ENCODE measurements at regions not wholly inside any gene's neighbourhood (a gene's known extent, or its start where the extent isn't known, plus 50 kb on each side); places are given as distances from the start of the nearest gene placed in this dataset.
"Not testable (repeated sequence)": the region's sequence is repeated elsewhere in the genome, so short reads cannot be mapped to it uniquely, and the experiment has no call there.

DNA sequence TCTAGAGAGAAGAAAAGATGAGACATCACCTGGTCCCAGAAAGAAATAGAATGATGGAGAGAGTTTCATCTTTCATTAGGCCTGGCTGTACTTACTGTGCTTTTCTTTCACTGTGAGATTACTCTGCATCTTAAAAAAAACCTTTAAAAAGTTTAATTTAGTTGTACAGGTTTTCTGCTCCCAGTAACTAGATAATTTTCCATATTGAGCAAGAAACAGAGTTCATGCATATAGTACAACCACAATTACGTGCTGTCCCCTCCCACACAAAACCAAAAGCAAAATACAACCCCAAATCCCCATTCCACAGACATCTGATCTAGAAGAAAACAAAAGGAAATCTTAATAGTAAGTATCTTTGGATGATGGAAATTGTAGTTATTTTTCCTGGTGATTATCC, 371.2 kb downstream of the SH2D1A start:
- no peak for DNase-seq

DNA sequence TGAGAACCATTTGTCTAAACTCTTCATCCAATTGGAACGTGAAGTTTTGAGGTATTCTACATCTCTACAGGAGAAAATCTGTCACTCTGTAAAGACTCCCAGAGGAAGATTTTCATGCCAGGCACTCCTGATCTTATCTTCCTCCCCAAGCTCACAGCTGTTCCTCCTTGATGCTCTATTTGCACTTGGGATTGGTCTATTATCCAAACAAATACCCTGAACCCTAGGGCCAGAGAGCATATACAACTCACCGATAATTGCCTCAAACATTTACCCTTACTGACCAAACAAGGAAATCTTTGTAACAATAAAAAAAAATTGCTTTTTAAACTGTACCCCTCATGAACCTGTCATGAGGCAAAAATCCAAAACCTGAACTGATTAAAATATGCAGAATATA, 372.7 kb downstream of the SH2D1A start:
- DNase-seq: no peak

DNA sequence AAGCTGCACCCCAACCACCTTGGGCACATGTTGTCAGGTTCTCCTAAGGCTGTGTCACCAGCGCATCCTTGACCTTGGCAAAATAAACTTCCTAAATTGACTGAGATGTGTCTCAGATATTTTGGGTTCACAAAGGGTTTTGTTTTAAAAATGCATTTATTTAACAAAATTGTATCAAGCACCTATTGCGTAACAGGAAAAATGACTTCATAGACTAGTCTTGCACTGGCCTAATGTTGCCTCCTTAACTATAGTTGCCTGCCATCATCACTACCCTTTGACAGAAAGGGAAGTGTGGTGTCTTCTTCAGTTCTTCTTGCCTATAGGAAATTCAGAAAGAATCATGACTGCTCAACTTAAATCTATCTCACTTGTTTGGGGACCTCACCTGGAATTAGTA, 374.2 kb downstream of the SH2D1A start:
- DNase-seq: no peak

DNA sequence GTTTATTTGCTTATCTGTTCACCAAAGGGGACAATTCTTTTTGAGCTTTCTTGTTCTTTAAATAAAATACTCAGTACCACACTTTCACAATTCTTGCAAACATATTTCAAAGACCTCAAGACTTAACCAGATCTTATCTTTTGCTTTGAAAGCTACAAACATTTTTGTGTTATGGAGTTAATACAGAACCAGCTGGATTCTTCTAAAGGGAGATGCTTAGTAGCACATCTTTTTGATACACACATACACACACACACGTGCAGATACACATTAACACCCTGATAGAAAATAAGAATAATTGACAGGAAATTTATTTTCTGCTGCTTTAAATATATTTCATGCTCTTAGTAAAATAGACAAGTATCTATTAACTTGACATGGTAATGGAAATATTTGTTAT, 379.1 kb downstream of the SH2D1A start:
- DNase-seq: no peak

DNA sequence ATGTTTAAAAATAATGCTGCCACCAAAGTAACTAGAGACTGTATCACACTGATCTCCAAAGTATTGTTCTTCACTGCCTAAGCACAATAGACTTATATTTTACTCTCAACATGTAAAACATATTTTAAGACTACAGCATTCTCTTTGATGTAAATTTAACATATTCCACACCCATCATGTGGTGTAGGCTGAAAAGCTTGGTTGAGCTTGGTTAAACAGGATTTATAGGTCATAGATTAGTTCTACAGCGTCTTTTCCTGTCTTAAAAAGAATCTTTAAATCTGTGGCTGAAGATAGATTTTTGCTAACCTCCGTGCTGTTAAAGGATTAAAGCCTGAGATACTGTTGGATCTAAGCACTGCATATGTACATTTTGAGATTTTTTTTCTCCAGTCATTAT, 379.9 kb downstream of the SH2D1A start:
- no peak for DNase-seq

DNA sequence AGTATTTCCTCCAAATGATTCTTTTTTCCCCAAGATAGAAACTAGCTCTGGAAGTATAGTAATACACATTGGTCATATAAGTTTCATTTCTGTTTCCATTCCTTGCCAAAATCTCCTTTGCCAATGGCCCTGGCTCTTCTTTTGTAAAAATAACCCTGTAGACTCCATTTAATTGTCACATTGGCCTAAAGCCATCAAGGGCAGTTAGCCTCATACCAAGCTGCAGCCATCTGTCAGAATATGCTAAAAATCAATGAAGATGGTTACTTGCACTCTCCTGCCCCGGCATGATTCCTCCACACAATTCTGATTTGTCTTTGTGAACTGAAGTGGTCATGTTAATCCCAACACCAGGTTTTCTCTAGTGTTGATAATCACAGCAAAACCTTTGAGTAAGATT, 380.5 kb downstream of the SH2D1A start:
- no peak for DNase-seq

DNA sequence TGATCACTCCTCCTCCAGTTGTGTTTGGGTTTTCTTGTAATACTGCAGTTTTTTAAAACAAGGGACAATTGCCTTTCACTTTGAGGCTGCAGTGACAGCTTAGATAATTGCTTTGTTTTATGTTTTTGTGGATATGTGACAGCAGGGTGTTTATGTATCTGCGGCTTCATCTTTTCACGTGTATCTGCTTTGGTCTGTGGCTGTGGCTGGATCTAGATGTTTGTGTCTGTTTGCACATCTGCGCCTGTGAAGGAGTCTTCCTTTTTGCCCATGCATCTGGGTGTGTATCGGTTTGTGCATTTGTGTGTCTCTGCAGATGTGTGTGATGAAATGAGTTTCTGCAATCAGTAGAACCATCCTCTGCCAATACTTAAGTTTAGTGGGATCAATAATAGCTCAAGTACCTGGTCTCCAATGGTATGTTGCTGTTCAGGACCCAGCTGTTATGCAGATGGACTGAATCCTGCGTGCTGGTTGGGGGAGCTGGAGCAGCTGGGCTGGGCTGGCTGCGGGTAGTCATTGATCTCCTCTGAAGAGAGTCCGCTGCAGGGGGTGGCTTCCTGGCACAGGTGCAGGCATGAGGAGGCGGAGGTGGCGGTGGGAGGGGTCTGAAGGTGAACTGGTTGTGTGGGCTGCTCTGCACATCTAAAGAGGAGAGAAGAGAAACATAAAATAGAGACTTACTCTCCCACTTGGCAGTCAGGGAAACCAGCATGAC, 390.3 kb downstream of the SH2D1A start:
- peak; percentile 1 for DNase-seq

DNA sequence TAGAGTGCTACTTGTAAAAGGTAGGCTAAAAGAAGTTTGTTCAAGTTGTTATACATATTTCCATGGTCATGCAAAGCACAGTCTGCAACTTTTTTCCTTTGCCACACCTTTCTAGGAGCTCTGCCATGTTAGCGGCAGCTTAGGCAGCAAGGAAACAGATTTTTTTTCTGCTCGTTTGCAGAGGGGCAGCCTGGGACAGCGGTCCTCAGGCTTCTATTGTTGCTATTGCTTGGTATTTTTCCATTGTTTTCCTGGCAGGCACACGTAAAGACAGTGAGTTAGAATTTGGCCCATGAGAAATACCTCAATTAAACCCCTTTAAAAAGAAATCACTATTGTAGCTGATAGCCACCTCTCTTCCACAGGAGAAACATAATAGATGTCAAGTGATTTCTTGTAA, 391.4 kb downstream of the SH2D1A start:
- DNase-seq: no peak

DNA sequence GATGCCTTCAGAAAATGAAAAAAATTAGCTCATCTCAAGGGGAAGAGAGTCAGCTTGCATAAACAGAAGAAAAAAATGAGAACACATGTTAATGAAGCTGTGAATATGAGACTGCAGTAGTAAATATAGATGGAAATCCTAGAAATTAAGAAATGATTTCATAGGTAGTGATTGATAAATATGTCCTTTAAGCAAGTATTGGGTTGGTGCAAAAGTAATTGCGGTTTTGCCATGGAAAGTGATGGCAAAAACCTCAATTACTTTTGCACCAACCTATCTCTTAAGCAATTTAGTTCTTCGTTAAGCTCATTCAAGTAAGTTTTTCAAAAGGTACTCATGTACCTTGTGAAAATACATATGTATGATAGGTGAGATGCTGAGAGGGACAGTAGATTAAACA, 400.9 kb downstream of the SH2D1A start:
- no peak for DNase-seq

DNA sequence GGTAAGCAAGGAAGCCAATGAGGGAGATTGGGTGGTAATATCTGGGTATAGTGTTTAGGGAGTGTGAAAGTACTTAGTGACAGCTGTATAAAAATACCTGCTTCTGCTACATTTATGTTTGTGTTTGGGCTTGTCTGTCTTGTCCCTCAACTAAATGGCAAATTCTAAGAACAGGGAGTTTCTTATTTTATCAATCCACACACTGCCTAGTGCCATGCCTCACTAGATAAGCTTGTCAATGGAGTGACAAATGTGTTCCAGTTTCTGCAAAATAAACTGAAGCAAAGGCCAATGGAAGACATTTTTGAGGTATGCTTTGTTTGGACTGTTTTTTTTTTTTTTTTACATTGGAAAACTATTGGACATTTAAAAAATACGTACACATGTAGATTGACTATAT, 418.0 kb downstream of the SH2D1A start:
- DNase-seq: no peak

DNA sequence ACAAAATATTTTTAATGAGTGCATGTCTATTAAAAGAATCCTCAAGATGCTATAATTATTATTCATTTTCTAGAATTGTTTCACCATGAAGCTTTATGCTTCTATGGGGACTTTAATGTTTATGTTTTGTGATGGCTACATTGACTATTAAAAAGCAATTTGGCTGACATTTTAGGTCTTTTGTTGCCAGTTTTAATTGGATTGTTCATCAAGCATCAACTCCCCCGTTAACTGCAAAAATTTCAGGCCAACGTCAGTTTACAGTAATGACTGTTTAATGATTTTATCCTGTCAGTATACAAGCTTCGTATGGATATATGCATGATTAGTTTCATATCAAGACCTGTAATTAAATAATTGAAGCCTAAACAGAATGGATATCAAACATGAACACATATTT, 422.8 kb downstream of the SH2D1A start:
- DNase-seq: no peak

DNA sequence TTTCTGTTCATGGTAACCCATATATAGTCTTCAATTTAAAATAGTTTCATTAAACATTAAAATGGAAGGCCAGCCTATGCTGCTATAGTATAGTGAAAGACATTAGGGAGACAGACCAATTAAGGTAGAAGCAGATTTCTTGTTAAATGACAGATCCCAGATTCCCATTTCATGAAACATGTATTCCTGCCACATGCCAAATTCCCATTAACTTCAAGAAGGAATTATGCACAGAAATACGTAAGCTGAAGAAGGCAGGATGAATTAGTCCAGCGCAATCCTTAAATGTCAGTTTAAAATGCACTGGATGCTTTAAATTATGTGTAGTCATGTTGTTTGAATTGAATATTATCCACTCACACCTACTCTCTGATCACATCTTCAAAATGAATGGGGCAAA, 424.9 kb downstream of the SH2D1A start:
- no peak for DNase-seq

DNA sequence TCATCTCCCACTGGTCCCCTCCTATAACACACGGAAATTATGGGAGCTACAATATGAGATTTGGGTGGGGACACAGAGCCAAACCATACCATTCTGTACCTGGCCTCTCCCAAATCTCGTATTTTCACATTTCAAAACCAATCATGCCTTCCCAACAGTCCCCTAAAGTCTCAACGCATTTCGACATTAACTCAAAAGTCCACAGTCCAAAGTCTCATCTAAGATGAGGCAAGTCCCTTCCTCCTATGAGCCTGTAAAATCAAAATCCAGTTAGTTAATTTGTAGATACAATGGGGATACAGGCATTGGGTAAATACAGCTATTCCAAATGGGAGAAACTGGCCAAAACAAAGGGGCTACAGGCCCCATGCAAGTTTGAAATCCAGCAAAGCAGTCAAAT, 441.9 kb downstream of the SH2D1A start:
- not testable (repeated sequence) for DNase-seq

DNA sequence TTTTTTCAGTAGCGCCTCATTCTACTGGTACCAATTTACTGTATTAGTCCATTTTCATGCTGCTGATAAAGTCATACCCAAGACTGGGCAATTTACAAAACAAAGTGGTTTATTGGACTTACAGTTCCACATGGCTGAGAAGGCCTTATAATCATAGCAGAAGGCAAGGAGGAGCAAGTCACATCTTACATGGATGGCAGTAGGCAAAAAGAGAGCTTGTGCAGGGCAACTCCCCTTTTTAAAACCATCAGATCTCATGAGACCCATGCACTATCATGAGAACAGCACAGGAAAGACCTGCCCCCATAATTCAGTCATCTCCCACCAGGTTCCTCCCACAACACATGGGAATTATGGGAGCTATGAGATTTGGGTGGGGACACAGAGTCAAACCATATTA, 443.5 kb downstream of the SH2D1A start:
- DNase-seq: not testable (repeated sequence)

DNA sequence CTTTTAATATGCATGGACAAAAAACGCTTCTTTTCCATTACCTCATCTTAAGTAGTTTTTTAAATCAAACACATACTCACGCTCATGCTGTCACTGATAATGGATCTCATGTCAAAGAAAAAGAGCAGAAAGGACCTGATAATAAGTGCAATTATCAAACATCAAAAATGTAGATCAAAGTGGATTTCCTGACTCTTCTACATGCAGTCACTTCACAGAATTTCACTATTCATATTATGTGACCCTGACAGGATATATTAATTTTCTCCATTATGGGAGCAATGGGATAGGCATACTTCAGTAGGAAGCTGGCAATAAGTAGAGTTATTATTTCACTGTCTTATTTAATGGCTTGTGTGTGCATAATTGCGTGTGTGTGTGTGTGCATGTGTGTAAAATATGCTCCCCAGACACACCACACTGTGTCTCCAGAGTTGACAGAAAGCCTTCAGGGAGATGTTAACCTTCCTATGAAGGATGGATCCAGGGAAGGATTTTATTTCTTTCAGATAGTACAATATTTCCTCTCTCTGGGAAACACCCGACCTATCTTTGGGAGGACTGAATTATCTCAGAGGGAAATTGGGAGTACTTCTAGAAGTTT, 445.2 kb downstream of the SH2D1A start:
- no peak for DNase-seq

DNA sequence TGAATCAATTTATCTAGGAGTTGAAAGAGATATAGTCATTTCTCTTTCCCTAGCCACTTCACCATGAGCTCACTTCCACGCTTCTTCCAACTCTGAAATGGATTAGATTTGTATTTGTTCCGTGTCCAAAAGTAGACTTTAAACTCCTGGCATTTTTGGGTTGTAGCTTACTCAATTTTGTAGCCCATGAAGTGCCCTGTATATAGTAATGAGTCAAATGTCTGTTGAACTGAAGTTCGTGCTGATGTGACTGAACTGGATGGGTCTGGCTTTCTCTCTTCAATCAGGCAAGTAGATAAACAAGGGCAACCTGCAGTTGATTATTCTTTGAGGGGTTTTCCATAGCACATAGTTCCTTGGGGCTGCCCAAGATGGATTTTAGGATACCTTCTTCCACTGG, 450.6 kb downstream of the SH2D1A start:
- DNase-seq: no peak

DNA sequence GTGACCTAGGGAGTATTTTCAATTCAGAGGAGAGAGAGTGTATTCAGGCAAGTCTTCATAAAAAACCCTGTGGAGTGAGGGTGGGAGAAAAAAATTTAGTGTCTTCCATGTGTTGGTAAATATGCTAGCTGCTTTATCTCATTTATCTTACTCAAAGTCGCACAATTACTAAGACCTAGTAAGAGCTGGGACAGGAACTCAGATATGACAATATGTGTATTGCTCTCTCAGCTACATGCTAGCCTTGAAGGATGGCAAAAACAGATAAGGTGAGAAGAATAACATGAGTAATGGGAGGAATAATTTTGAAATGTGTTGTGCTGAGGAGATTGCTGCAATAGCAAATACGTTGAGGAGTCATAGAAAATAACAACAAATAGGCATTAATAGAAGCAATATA, 458.6 kb downstream of the SH2D1A start:
- no peak for DNase-seq

DNA sequence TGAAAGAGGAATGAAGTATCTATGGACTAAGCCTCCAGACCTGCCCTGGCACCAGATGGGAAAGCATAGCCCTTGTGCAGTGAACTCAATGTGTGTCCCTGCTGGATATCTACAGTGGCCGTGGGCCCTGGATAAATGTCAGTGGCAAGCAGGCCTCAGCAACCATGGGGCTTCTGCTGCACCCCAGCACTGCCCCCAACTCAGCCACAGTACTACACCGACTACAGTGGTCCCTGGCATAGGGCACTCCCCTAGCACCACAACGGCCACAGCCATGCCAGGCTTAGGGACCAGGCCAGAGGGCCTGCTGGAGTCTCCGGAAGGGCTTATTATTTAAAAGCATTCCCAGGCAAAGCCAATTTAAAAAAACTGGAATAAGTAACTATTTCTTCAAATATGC, 459.1 kb downstream of the SH2D1A start:
- no peak for DNase-seq

DNA sequence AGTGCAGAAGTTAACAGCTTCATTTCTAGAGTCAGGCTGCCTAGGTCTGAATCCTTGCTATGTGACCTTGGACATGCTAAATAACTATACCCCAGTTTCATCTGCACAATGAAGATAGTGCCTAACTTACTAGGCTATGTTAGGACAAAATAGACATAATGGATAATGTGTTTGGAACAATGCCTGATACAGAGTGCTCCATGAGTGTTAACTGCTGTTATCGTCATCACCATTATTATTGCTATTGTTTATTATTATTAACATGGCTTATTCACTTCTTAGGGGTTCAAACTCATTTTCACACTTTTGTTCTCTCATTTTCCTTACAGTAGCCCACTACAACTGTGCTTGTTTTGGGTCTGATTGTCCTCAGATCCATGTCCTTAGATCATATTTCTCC, 467.7 kb downstream of the SH2D1A start:
- DNase-seq: no peak

DNA sequence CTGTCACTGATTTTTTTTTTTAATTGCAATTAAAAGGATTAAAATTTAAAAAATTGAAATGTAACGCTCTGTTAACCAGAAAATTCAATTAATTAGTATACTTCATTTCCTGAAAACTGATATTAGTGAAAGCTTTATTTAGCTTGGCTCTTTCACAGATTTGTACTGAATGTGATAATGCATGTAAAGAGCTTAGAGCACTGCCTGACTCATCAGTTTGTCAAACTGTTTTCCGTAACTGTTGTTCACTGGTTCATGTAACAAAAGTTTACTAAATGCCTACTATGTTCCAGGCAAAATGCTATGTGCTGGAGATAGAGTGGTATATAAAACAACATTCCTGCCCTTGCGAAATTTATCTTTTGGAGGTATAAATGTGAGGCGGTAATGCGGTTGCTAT, 471.7 kb downstream of the SH2D1A start:
- DNase-seq: no peak

DNA sequence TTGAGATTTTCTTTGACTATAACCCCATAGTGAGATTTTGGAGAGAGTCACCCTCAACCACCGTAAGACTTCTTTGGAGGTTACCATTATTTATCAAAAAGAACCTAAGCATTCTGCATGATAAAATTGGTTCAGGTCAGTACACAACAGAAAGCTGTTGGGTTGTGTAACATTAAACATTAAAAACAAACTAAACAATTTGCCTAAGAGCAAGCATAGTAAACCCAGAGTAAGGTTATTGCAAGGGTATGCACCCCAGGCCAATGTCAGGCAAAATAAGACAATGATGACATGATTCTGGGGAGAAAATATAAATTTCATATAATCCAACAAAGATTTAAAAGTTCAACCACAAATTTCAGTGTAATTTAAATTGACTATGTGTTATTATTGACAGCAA, 472.4 kb downstream of the SH2D1A start:
- DNase-seq: no peak

DNA sequence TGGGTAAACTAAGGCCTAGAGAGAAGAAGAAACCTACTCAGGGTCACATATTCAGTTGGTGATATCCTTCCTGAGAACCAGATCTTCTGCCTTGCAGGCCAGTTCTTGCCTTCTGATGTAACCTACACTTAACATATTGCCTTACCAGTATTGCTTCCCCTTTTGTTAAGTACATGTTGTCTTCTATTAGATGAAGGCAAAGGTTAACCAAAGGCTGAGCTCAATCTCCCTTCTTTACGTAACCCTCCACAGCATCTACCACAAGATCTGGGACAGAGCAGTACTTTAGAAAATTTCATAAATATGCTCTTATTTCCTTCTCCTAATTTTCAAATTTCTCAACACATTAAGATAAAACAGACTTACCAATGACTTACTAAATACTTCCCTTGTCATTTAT, 474.4 kb downstream of the SH2D1A start:
- no peak for DNase-seq

DNA sequence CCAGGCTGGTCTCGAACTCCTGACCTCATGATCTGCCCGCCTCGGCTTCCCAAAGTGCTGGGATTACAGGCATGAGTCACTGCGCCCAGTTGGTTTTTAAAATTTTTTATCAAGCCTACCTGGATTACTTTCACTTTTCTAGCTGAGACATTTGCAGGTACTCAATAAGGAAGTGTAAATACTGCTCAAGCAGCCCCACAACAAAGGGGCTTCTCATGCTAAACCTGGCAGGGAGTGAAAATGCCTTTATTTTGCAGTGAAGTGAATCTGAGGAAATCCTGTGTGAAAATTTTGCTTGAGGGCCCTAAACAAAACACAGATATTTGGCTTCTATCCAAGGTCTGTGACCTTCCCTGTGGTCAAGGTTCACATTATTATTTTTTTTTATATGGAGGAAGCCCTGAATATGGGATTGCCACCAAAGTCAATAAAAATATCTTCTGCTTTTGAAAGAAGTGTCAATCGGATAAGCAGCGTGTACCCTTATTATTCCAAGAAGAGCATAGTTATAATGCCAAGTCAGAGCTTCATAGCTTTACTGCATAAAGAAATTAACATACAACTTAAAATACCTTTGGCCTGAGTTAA, 481.0 kb downstream of the SH2D1A start:
- DNase-seq: no peak

DNA sequence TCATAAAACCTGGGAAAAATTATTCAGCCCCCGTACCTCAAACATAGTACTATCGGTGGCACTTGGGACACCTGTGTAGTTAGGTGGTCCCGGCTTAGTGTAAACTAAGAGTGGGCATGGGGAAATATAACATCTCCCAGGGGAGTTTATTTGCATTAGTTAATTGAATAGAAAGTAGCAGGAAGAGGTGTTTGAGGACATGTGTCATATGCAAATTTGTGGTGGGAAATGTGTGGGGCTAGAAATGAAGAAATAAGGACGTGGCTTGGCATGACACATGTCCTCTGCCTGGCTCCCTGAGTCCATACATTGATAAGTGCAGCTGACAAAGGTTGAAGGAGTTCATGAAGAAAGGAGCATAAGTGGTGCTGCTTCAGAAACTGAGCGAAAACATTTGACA, 483.6 kb downstream of the SH2D1A start:
- no peak for DNase-seq

Data from renal pelvis (tissue), 1 donor.